ENCODE measurements at regions not wholly inside any gene's neighbourhood (a gene's known extent, or its start where the extent isn't known, plus 50 kb on each side); places are given as distances from the start of the nearest gene placed in this dataset.
"Not testable (repeated sequence)": the region's sequence is repeated elsewhere in the genome, so short reads cannot be mapped to it uniquely, and the experiment has no call there.

GRCh38 chr3:25897019-25897418 is 107.1 kb downstream of the OXSM start:
- DNase-seq: no peak

GRCh38 chr3:25899352-25900101 is 109.6 kb downstream of the OXSM start:
- no peak for DNase-seq

- no peak for DNase-seq
Observed at GRCh38 chr3:25900161-25900560, 110.3 kb downstream of the OXSM start.

GRCh38 chr3:25901796-25902195 is 111.9 kb downstream of the OXSM start:
- DNase-seq: no peak

- no peak for DNase-seq
Observed at GRCh38 chr3:25902586-25902985, 112.7 kb downstream of the OXSM start.

GRCh38 chr3:25903371-25904129 is 113.7 kb downstream of the OXSM start:
- DNase-seq: no peak

- no peak for DNase-seq
Observed at GRCh38 chr3:25904206-25904605, 114.3 kb downstream of the OXSM start.

- no peak for DNase-seq
Observed at GRCh38 chr3:25906132-25906906, 116.4 kb downstream of the OXSM start.

GRCh38 chr3:25907081-25907480 is 117.2 kb downstream of the OXSM start:
- no peak for DNase-seq

- no peak for DNase-seq
Observed at GRCh38 chr3:25910105-25910504, 120.2 kb downstream of the OXSM start.

- DNase-seq: peak; percentile 32
Observed at GRCh38 chr3:25910997-25911396, 121.1 kb downstream of the OXSM start.

- DNase-seq: no peak
Observed at GRCh38 chr3:25911525-25912295, 121.8 kb downstream of the OXSM start.

- DNase-seq: no peak
Observed at GRCh38 chr3:25913179-25913578, 123.3 kb downstream of the OXSM start.

- DNase-seq: no peak
Observed at GRCh38 chr3:25915673-25916072, 125.8 kb downstream of the OXSM start.

GRCh38 chr3:25916321-25916720 is 126.4 kb downstream of the OXSM start:
- no peak for DNase-seq

GRCh38 chr3:25931967-25932366 is 142.1 kb downstream of the OXSM start:
- not testable (repeated sequence) for DNase-seq

- no peak for DNase-seq
Observed at GRCh38 chr3:25938566-25939325, 148.9 kb downstream of the OXSM start.

- no peak for DNase-seq
Observed at GRCh38 chr3:25940935-25941334, 151.0 kb downstream of the OXSM start.

GRCh38 chr3:25944329-25944728 is 154.4 kb downstream of the OXSM start:
- DNase-seq: no peak

- no peak for DNase-seq
Observed at GRCh38 chr3:25945366-25945765, 155.5 kb downstream of the OXSM start.

- no peak for DNase-seq
Observed at GRCh38 chr3:25945836-25946235, 155.9 kb downstream of the OXSM start.

GRCh38 chr3:25952133-25952532 is 162.2 kb downstream of the OXSM start:
- no peak for DNase-seq
